Stimulated activated memory B cell treated with anti-CD40 and anti-IgM and Interleukin-4, amounts not matched to agents 10 μg/mL and 1 μg/mL and 100 μg/mL, for 72 hours (primary cell): ENCODE measurements at regions not wholly inside any gene's neighbourhood (a gene's known extent, or its start where the extent isn't known, plus 50 kb on each side); places are given as distances from the start of the nearest gene placed in this dataset.
"Not testable (repeated sequence)": the region's sequence is repeated elsewhere in the genome, so short reads cannot be mapped to it uniquely, and the experiment has no call there.

Experiments used
- ATAC-seq: fragments of 150-1000 bp; cut with Tn5 transposase; 2 replicates; pipeline ENCODE4 v1.10.0; 2021
- H3K27ac Mint-ChIP-seq: one replicate; pipeline ENCODE4 v1.8.0; 2022; ENCODE audit warnings: mild to moderate bottlenecking, mixed read lengths
- H3K27me3 Mint-ChIP-seq: one replicate; pipeline ENCODE4 v1.8.0; 2022; ENCODE audit warnings: mixed read lengths
- H3K36me3 Mint-ChIP-seq: one replicate; pipeline ENCODE4 v1.8.0; 2022; ENCODE audit warnings: mixed read lengths
- H3K4me1 Mint-ChIP-seq: one replicate; pipeline ENCODE4 v1.8.0; 2022; ENCODE audit warnings: mixed read lengths
- H3K4me3 Mint-ChIP-seq: one replicate; pipeline ENCODE4 v1.8.0; 2022; ENCODE audit warnings: mild to moderate bottlenecking, moderate library complexity, mixed read lengths
- H3K9me3 Mint-ChIP-seq: one replicate; pipeline ENCODE4 v1.8.0; 2022; ENCODE audit warnings: mixed read lengths

GRCh38 chr4:26010304-26010703 lies 96.3 kb downstream of the SMIM20 start:
- H3K27me3 Mint-ChIP-seq = peaks cover 36% of the 10 kb centered on the region

GRCh38 chr4:26013629-26014028 lies 99.6 kb downstream of the SMIM20 start:
- no peak overlapping the region for H3K27ac Mint-ChIP-seq
- ATAC-seq = no peak
- H3K27me3 Mint-ChIP-seq = peaks cover 25% of the 10 kb centered on the region

More at GRCh38 chr4:26010304-26010703, 96.3 kb downstream of the SMIM20 start:
- Mint-ChIP-seq H3K36me3 (peaks cover 6% of the 10 kb centered on the region), H3K4me3 (no peak overlapping the region), H3K9me3 (peaks cover 13% of the 10 kb centered on the region), H3K27ac (no peak overlapping the region), H3K4me1 (no peaks in the 10 kb centered on the region)
- ATAC-seq = no peak

GRCh38 chr4:26015133-26015651 lies 101.2 kb downstream of the SMIM20 start:
- Mint-ChIP-seq H3K36me3 (peaks cover 6% of the 10 kb centered on the region), H3K27me3 (peaks cover 35% of the 10 kb centered on the region), H3K9me3 (peaks cover 6% of the 10 kb centered on the region), H3K4me3 (no peak overlapping the region), H3K4me1 (no peaks in the 10 kb centered on the region), H3K27ac (no peak overlapping the region)
- no peak for ATAC-seq

More at GRCh38 chr4:26013629-26014028, 99.6 kb downstream of the SMIM20 start:
- peaks cover 6% of the 10 kb centered on the region for H3K36me3 Mint-ChIP-seq
- H3K4me1 Mint-ChIP-seq = no peaks in the 10 kb centered on the region
- no peak overlapping the region for H3K4me3 Mint-ChIP-seq
- H3K9me3 Mint-ChIP-seq = peaks cover 11% of the 10 kb centered on the region

GRCh38 chr4:26015906-26016305 lies 101.9 kb downstream of the SMIM20 start:
- Mint-ChIP-seq H3K27me3 (peaks cover 37% of the 10 kb centered on the region), H3K36me3 (peaks cover 6% of the 10 kb centered on the region), H3K9me3 (peaks cover 6% of the 10 kb centered on the region), H3K4me3 (no peak overlapping the region), H3K27ac (no peak overlapping the region), H3K4me1 (no peaks in the 10 kb centered on the region)
- ATAC-seq = no peak

GRCh38 chr4:26017531-26017930 lies 103.5 kb downstream of the SMIM20 start:
- peaks cover 4% of the 10 kb centered on the region for H3K9me3 Mint-ChIP-seq
- no peak overlapping the region for H3K27ac Mint-ChIP-seq
- no peak for ATAC-seq
- H3K4me1 Mint-ChIP-seq = no peaks in the 10 kb centered on the region
- peaks cover 6% of the 10 kb centered on the region for H3K36me3 Mint-ChIP-seq
- H3K4me3 Mint-ChIP-seq = no peak overlapping the region
- peaks cover 32% of the 10 kb centered on the region for H3K27me3 Mint-ChIP-seq

GRCh38 chr4:26017961-26018700 lies 104.1 kb downstream of the SMIM20 start:
- peaks cover 26% of the 10 kb centered on the region for H3K27me3 Mint-ChIP-seq
- H3K27ac Mint-ChIP-seq = not testable (repeated sequence)

GRCh38 chr4:26020083-26020668 lies 106.2 kb downstream of the SMIM20 start:
- no peaks in the 10 kb centered on the region for H3K36me3 Mint-ChIP-seq
- H3K4me1 Mint-ChIP-seq = no peaks in the 10 kb centered on the region
- ATAC-seq = no peak
- H3K9me3 Mint-ChIP-seq = no peaks in the 10 kb centered on the region
- H3K27me3 Mint-ChIP-seq = peaks cover 21% of the 10 kb centered on the region
- no peak overlapping the region for H3K27ac Mint-ChIP-seq
- H3K4me3 Mint-ChIP-seq = no peak overlapping the region

More at GRCh38 chr4:26017961-26018700, 104.1 kb downstream of the SMIM20 start:
- H3K36me3 Mint-ChIP-seq, H3K4me3 Mint-ChIP-seq, ATAC-seq, H3K4me1 Mint-ChIP-seq, H3K9me3 Mint-ChIP-seq: not testable (repeated sequence)

- Mint-ChIP-seq H3K27ac (no peak overlapping the region), H3K4me1 (no peaks in the 10 kb centered on the region), H3K36me3 (no peaks in the 10 kb centered on the region), H3K9me3 (no peaks in the 10 kb centered on the region), H3K27me3 (peaks cover 21% of the 10 kb centered on the region), H3K4me3 (no peak overlapping the region)
- no peak for ATAC-seq
These were observed 106.9 kb downstream of the SMIM20 start for GRCh38 chr4:26020881-26021280.

- ATAC-seq = no peak
- H3K36me3 Mint-ChIP-seq = no peaks in the 10 kb centered on the region
- H3K27ac Mint-ChIP-seq = no peak overlapping the region
- H3K27me3 Mint-ChIP-seq = peaks cover 21% of the 10 kb centered on the region
- no peak overlapping the region for H3K4me3 Mint-ChIP-seq
- H3K4me1 Mint-ChIP-seq = no peaks in the 10 kb centered on the region
- H3K9me3 Mint-ChIP-seq = no peaks in the 10 kb centered on the region
These were observed 107.7 kb downstream of the SMIM20 start for GRCh38 chr4:26021417-26022345.

GRCh38 chr4:26022346-26023202 lies 108.6 kb downstream of the SMIM20 start:
- H3K4me3 Mint-ChIP-seq = no peak overlapping the region
- H3K27me3 Mint-ChIP-seq = peaks cover 28% of the 10 kb centered on the region
- ATAC-seq = no peak
- no peak overlapping the region for H3K27ac Mint-ChIP-seq
- H3K9me3 Mint-ChIP-seq = no peaks in the 10 kb centered on the region
- H3K36me3 Mint-ChIP-seq = no peaks in the 10 kb centered on the region
- no peaks in the 10 kb centered on the region for H3K4me1 Mint-ChIP-seq

GRCh38 chr4:26023203-26023972 lies 109.4 kb downstream of the SMIM20 start:
- Mint-ChIP-seq H3K36me3 (no peaks in the 10 kb centered on the region), H3K27me3 (peaks cover 37% of the 10 kb centered on the region), H3K4me3 (no peak overlapping the region), H3K4me1 (peaks cover 2% of the 10 kb centered on the region), H3K27ac (no peak overlapping the region), H3K9me3 (no peaks in the 10 kb centered on the region)
- no peak for ATAC-seq

- Mint-ChIP-seq H3K27ac (no peak overlapping the region), H3K4me3 (no peak overlapping the region), H3K9me3 (no peaks in the 10 kb centered on the region), H3K27me3 (peaks cover 44% of the 10 kb centered on the region), H3K4me1 (peaks cover 9% of the 10 kb centered on the region), H3K36me3 (no peaks in the 10 kb centered on the region)
- no peak for ATAC-seq
These were observed 110.1 kb downstream of the SMIM20 start for GRCh38 chr4:26024079-26024478.

- H3K4me3 Mint-ChIP-seq = no peak overlapping the region
- H3K36me3 Mint-ChIP-seq = no peaks in the 10 kb centered on the region
- no peak for ATAC-seq
- no peaks in the 10 kb centered on the region for H3K9me3 Mint-ChIP-seq
- H3K27me3 Mint-ChIP-seq = peaks cover 23% of the 10 kb centered on the region
- peak overlapping the region; percentile 48 for H3K27ac Mint-ChIP-seq
- peaks cover 22% of the 10 kb centered on the region for H3K4me1 Mint-ChIP-seq
These were observed 114.2 kb downstream of the SMIM20 start for GRCh38 chr4:26028133-26028792.
